NCI-H1417 (cell line): ENCODE measurements at regions not wholly inside any gene's neighbourhood (a gene's known extent, or its start where the extent isn't known, plus 50 kb on each side); places are given as distances from the start of the nearest gene placed in this dataset.
"Not testable (repeated sequence)": the region's sequence is repeated elsewhere in the genome, so short reads cannot be mapped to it uniquely, and the experiment has no call there.

Source experiments
- DNase-seq, 3 experiments: peaks; one replicate each; lab custom pipeline; 2025; lab: John Stamatoyannopoulos, UW

DNA sequence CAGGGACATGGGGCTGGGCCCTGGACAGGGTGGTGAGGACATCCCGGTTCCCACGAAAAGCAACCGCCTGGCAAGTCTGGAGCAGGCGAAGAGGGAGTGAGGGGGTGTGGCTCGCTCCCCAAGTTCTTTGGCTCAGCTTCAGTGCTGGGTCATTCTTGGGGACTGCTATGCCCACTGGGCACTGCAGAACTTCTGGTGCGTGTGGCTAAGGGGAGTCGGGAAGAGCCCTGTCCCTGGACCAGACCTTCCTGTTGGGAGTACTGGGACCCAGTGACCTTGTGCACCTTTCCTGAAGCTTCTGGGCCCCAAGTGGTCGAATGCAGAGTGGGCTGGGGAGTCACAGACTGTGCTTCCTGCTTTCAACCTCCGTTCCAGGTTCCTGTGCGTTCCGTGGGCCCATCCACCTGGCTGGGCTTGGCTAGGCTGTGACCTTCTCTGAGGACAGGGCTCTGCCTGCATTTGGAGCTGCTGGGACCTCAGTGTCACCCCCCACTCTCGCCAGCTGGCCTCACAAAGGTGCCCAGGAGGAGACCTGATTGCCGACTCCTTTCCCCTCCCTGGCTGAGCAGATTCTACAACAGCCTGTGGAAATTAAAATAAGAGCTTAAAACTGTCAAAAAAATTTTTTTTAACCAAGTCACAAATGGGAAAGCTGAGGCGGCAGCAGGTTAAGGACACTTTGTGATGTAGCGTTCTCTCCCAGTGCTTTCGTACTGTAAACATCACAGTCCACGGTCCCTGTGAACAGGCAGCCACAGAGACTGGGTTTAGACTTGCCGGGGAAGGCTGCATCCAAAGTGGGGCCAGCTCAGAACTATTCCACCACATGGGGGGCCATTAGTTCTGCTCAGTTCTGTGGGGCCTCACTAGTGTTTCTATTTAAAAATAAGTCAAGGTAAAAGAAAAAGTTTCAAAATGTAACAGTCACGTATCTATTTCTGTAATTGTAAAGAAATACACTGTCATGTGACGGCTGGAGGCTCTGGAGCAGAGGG is 63.8 kb upstream of the WNT7B start:
- no peak for DNase-seq

DNA sequence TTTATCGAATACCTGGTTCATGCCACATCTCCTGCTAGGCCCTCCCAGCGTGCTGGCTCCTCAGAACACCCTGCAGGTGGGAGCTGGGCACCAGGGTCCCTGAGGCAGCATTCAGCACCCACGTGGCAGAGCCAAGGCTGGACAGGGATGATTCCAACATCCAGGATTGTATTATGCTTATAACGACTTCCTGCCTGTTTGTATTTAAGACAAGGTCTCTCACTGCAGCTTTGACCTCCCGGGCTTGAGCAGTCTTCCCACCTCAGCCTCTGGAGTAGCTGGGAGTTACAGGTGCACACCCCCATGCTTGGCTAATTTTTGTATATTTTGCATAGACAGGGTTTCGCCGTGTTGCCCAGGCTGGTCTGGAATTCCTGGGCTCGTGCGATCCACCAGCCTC is 64.7 kb upstream of the WNT7B start:
- DNase-seq, result no peak

DNA sequence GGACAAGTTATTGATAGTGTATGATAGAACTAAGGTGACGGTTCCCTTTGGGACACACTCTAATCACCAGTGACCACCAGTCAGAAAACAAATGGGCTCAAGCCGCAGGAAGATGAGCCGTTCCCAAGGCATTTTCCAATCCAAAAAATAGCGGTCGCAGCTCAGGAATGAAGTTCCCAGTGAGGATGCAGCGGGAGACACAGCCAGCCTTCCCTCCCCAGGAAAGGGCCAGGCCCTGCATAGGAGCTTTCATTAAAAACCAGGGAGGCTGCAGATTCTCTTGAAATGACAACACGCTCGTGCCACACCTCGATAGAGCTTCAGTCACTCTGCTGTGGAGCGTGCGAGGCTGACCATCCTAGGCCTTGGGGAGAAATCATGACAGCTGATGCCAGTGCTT is 65.8 kb upstream of the WNT7B start:
- no peak for DNase-seq

- no peak for DNase-seq
Measured at GRCh38 chr22:46043339-46043738, 66.4 kb upstream of the WNT7B start.

DNA sequence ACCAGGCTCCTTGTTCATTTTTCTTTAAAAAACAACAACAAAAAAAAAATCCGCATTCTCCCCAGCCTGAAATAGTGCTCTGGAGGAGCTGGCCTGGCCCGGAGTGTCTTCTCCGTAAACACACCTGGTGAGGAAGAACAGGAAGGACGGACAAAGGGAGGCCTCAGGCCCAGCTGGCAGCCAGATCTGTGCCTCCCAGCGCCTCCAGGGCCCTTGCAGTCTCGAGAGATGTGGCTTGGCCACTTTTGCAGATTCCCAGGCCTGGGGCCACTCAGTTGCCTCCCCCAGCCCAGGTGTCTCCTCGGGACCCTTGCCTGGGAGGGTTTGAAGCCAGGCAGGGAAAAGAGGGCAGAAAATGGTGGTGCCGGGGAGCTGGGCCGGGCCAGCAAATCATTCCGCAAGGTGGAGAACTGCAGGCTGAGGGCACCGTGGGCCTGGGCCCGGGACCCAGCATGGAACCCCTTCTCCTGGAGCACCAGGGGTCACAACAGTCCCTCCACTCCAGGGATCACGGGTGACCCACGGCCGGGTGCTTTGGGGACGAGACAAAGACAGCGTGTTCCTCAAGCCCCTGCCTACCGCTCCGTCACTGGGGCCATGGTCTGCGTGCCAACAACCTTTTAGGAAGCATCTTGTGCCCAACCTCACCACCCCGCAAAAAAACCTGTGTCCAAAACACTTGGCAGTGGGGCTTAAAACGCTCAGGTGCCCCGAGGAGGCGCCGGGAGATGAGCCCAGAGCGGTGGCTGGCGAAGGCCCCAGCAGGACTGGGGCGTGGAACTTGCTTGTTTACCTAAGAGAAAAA is 67.1 kb upstream of the WNT7B start:
- peak in 1 of 3 experiments; percentile 35 for DNase-seq

GRCh38 chr22:46044621-46045458 is 67.9 kb upstream of the WNT7B start:
- DNase-seq, result no peak

- no peak for DNase-seq
Measured at GRCh38 chr22:46045459-46046298, 68.7 kb upstream of the WNT7B start.

DNA sequence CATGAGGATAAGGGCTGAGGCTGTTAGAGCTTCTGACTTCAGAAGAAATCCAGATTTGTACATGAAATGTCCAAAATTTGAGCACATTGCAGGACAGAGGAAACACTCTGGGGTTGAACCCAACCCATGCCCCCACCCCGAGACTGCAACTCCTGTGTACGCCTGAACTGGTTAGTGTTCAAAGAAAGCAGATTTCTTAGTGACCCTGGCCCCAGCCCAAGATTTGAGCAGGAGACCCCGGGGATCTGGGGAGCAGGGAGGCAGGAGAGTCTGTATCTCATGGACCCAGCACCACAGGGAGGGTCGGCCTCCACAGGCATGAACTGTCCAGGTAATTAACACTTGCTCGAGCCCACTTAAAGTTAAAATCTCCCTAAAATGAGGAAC is 69.3 kb upstream of the WNT7B start:
- no peak for DNase-seq

- DNase-seq, result no peak
Measured at GRCh38 chr22:46047226-46047625, 70.3 kb upstream of the WNT7B start.

GRCh38 chr22:46047841-46048595 is 71.1 kb upstream of the WNT7B start:
- no peak for DNase-seq

GRCh38 chr22:46048661-46049060 is 71.7 kb upstream of the WNT7B start:
- DNase-seq, result not testable (repeated sequence)

DNA sequence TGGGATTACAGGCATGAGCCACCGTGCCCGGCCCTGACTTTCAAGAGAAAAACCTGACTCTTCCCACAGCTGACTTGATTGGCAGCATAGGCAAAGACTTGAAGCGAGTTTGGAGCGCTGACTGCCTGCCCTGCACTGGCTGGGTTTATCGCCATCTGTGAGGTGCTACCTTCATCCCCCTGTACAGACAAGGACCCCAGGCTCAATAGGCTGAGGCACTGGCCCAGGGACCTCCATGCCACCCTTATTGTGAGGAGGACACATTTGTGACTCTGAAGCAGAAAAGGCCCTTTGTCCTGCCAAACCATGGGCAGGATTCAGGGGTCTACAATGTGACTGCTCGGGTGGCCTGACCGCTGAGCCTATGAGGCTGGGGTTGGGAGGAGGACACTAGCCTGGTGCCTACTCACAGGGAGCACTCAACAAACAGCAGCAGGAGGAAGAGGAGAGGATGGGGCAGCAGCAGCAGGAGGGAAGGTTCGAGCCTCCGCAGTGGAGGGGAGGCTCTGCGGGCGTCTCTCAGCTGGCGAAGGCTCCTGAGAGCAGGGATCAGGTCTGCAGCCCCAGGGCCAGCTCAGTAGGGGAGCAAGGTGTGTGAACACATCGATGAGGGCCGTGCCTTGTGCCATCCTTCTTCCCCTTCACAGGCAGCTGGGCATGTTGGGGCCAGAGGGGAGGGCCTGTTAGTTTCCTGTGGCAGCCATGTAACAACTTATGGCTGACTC is 72.9 kb upstream of the WNT7B start:
- DNase-seq, result no peak

GRCh38 chr22:46050451-46050845 is 73.5 kb upstream of the WNT7B start:
- no peak for DNase-seq

DNA sequence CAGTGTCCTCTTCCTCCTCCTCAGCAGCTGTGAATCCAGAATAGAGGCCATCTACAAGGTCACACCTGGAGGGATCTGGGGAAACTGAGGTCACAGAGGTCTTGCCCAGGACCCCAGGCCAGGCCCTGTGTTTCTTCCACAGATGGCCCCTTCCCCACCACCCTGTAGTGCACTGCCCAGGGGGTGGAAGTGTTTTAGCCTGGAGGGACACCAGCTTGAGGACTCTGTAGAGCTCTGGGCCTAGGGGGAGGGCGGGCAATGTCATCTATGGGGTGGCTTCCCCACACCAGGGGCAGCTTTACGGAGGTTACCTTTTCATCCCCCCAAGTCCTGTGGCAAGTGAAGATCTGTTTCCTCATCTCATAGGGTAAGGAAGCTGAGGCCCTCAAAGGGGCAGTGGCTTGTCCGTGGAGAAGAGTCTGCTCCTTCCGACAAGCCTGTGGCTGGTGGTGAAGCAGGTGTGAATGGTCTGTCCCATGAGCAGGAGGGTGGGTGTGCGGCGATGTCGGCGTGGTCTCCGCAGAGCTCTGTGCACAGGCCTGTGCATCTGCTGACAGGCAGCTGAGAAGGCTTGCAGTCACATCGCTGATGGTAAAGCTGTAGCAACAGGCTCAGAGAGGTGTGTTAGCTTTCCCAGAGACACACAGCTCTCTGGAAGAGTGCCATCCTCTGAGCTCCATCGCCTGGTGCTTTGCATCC is 74.1 kb upstream of the WNT7B start:
- DNase-seq, result no peak

- no peak for DNase-seq
Measured at GRCh38 chr22:46051646-46052045, 74.7 kb upstream of the WNT7B start.

DNA sequence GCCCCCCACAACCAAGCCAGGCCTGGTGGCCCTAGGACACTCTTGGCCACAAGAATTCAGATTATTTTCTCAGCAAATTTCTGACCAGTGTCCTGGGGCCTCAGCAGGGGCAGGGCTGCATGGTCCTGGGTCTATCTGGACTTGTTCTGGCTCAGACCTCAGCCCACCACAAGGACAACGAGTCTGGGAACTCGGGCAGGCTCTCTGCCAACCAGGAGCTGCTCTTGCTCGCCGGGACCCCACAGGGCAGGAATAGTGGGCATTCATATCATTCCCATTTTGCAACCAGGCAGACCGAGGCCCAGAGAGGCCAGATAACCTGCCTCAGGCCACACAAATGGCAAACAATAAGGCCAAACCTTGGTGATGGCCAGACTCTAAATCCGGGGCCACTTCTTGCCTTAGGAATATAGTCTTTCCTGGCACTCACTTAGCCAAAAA is 75.4 kb upstream of the WNT7B start:
- DNase-seq, result no peak

DNA sequence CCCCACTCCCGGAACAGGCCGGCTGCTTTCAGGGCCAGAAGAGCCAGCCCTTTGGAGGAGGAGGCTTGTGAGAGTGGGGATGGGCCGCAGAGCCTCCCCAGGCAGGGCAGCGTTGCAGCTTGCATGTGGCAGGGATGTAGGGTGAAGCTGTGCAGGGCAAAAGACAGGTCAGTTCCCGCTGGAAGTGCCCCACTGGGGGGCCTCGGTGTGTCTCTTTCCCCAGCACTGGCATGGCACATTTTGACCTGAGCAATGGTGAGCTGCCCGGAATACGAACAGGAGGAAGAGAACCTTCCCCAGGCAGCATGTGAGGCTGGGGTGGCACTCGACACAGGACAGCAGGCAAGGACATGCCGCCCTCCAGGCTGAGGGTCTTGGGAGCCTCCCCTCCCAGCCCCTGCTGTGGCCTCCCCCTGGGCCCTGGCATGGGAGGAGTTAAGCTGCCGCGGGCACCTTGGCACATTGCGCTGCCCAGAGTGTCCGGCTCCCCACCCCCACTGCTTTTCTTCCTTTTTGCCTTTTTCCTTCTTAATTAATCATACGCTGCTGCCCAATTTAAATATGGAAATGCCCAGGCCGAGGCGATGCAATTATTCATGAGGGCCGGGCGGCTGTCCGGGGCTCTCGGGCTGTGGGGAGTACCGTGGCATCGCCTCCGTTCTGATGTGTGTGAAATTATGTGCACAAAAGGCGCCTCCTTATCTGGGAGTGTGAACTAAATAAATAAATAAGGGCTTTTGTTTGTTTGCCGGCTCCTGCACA is 76.0 kb upstream of the WNT7B start:
- no peak for DNase-seq

DNA sequence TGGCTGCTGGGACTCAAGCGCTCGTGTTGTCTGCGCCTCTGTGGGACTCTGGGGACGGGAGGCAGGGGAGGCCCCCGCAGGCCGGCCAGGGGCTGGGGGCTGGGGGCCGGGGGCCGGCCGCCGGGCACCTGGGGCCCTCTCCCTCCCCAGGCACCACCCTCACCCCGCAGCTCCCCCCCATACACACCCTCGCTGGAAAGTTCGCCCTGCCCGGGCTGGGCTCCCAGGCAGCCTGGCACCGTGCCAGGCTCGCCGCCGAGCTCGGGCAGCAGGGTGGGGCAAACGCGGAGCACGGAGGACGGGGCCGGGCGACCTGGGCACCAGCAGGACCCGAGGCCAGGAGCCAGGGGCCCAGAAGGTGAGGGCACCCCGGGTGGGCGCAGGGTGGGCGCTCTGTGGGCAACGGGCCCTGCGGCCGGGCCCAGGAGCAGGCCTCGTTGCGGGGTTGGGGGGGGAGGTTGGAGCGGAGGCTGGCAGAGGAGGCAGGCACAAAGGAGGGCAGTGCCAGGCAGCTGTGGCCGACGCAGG is 76.7 kb upstream of the WNT7B start:
- peak in 1 of 3 experiments; percentile 50 for DNase-seq
